ENCODE measurements at regions not wholly inside any gene's neighbourhood (a gene's known extent, or its start where the extent isn't known, plus 50 kb on each side); places are given as distances from the start of the nearest gene placed in this dataset.
"Not testable (repeated sequence)": the region's sequence is repeated elsewhere in the genome, so short reads cannot be mapped to it uniquely, and the experiment has no call there.

- Mint-ChIP-seq H3K9me3 (no peaks in the 10 kb centered on the region), H3K36me3 (ENCODE audit: insufficient read depth) (no peaks in the 10 kb centered on the region), H3K27me3 (peaks cover 42% of the 10 kb centered on the region), H3K4me1 (no peaks in the 10 kb centered on the region), H3K27ac (ENCODE audit: low read depth) (no peak overlapping the region), H3K4me3 (no peak overlapping the region)
- DNase-seq (ENCODE audit: low spot score in 2 of 2) (no peak), ATAC-seq (replicated peaks; ENCODE audit: extremely low read depth, poor library complexity, severe bottlenecking) (no peak)
These were observed 76.7 kb upstream of the CASZ1 start for GRCh38 chr1:10873189-10873588.

GRCh38 chr1:10874351-10874750 is 77.9 kb upstream of the CASZ1 start:
- Mint-ChIP-seq H3K9me3 (no peaks in the 10 kb centered on the region), H3K4me3 (no peak overlapping the region), H3K4me1 (no peaks in the 10 kb centered on the region), H3K27me3 (peaks cover 31% of the 10 kb centered on the region), H3K36me3 (ENCODE audit: insufficient read depth) (no peaks in the 10 kb centered on the region), H3K27ac (ENCODE audit: low read depth) (no peak overlapping the region)
- no peak for DNase-seq (ENCODE audit: low spot score in 2 of 2)
- no peak for ATAC-seq (replicated peaks; ENCODE audit: extremely low read depth, poor library complexity, severe bottlenecking)

GRCh38 chr1:10877894-10878293 is 81.4 kb upstream of the CASZ1 start:
- Mint-ChIP-seq H3K27me3 (peaks cover 46% of the 10 kb centered on the region), H3K4me1 (no peaks in the 10 kb centered on the region), H3K27ac (ENCODE audit: low read depth) (no peak overlapping the region), H3K36me3 (ENCODE audit: insufficient read depth) (no peaks in the 10 kb centered on the region), H3K9me3 (no peaks in the 10 kb centered on the region), H3K4me3 (no peak overlapping the region)
- ATAC-seq (replicated peaks; ENCODE audit: extremely low read depth, poor library complexity, severe bottlenecking) (no peak), DNase-seq (ENCODE audit: low spot score in 2 of 2) (no peak)

GRCh38 chr1:10878469-10878868 is 82.0 kb upstream of the CASZ1 start:
- Mint-ChIP-seq H3K27me3 (peaks cover 43% of the 10 kb centered on the region), H3K4me1 (no peaks in the 10 kb centered on the region), H3K9me3 (no peaks in the 10 kb centered on the region), H3K4me3 (no peak overlapping the region), H3K36me3 (ENCODE audit: insufficient read depth) (no peaks in the 10 kb centered on the region), H3K27ac (ENCODE audit: low read depth) (no peak overlapping the region)
- ATAC-seq (replicated peaks; ENCODE audit: extremely low read depth, poor library complexity, severe bottlenecking) = no peak
- no peak for DNase-seq (ENCODE audit: low spot score in 2 of 2)

- DNase-seq (ENCODE audit: low spot score in 2 of 2) (no peak), ATAC-seq (replicated peaks; ENCODE audit: extremely low read depth, poor library complexity, severe bottlenecking) (no peak)
- Mint-ChIP-seq H3K4me3 (no peak overlapping the region), H3K4me1 (no peaks in the 10 kb centered on the region), H3K27me3 (peaks cover 35% of the 10 kb centered on the region), H3K27ac (ENCODE audit: low read depth) (no peak overlapping the region), H3K9me3 (no peaks in the 10 kb centered on the region), H3K36me3 (ENCODE audit: insufficient read depth) (no peaks in the 10 kb centered on the region)
These were observed 83.6 kb upstream of the CASZ1 start for GRCh38 chr1:10880063-10880462.

- no peaks in the 10 kb centered on the region for H3K36me3 Mint-ChIP-seq (ENCODE audit: insufficient read depth)
- no peaks in the 10 kb centered on the region for H3K9me3 Mint-ChIP-seq
- H3K4me1 Mint-ChIP-seq = no peaks in the 10 kb centered on the region
- H3K27ac Mint-ChIP-seq (ENCODE audit: low read depth) = no peak overlapping the region
- DNase-seq (ENCODE audit: low spot score in 2 of 2) (no peak), ATAC-seq (replicated peaks; ENCODE audit: extremely low read depth, poor library complexity, severe bottlenecking) (no peak)
- H3K27me3 Mint-ChIP-seq = peaks cover 45% of the 10 kb centered on the region
- no peak overlapping the region for H3K4me3 Mint-ChIP-seq
These were observed 84.6 kb upstream of the CASZ1 start for GRCh38 chr1:10881046-10881445.

- no peaks in the 10 kb centered on the region for H3K4me1 Mint-ChIP-seq
- DNase-seq (ENCODE audit: low spot score in 2 of 2) (no peak), ATAC-seq (replicated peaks; ENCODE audit: extremely low read depth, poor library complexity, severe bottlenecking) (no peak)
- no peaks in the 10 kb centered on the region for H3K9me3 Mint-ChIP-seq
- no peaks in the 10 kb centered on the region for H3K36me3 Mint-ChIP-seq (ENCODE audit: insufficient read depth)
- H3K27ac Mint-ChIP-seq (ENCODE audit: low read depth) = no peak overlapping the region
- H3K4me3 Mint-ChIP-seq = no peak overlapping the region
- peaks cover 55% of the 10 kb centered on the region for H3K27me3 Mint-ChIP-seq
These were observed 85.6 kb upstream of the CASZ1 start for GRCh38 chr1:10882069-10882468.

- not testable (repeated sequence) for ATAC-seq (replicated peaks; ENCODE audit: extremely low read depth, poor library complexity, severe bottlenecking)
These were observed 90.6 kb upstream of the CASZ1 start for GRCh38 chr1:10887032-10887431.

GRCh38 chr1:10888291-10888690 is 91.8 kb upstream of the CASZ1 start:
- no peak for DNase-seq (ENCODE audit: low spot score in 2 of 2)
- Mint-ChIP-seq H3K4me3 (no peak overlapping the region), H3K27me3 (peaks cover 69% of the 10 kb centered on the region)

More at GRCh38 chr1:10887032-10887431, 90.6 kb upstream of the CASZ1 start:
- not testable (repeated sequence) for H3K36me3 Mint-ChIP-seq (ENCODE audit: insufficient read depth); H3K27ac Mint-ChIP-seq (ENCODE audit: low read depth); DNase-seq (ENCODE audit: low spot score in 2 of 2); H3K4me3 Mint-ChIP-seq; H3K9me3 Mint-ChIP-seq; H3K4me1 Mint-ChIP-seq
- peaks cover 70% of the 10 kb centered on the region for H3K27me3 Mint-ChIP-seq

GRCh38 chr1:10888791-10889649 is 92.6 kb upstream of the CASZ1 start:
- Mint-ChIP-seq H3K9me3 (no peaks in the 10 kb centered on the region), H3K36me3 (ENCODE audit: insufficient read depth) (no peaks in the 10 kb centered on the region), H3K4me3 (no peak overlapping the region), H3K27me3 (peaks cover 69% of the 10 kb centered on the region), H3K27ac (ENCODE audit: low read depth) (no peak overlapping the region), H3K4me1 (peaks cover 6% of the 10 kb centered on the region)
- ATAC-seq (replicated peaks; ENCODE audit: extremely low read depth, poor library complexity, severe bottlenecking) (no peak), DNase-seq (ENCODE audit: low spot score in 2 of 2) (no peak)

More at GRCh38 chr1:10888291-10888690, 91.8 kb upstream of the CASZ1 start:
- peaks cover 6% of the 10 kb centered on the region for H3K4me1 Mint-ChIP-seq
- H3K9me3 Mint-ChIP-seq = no peaks in the 10 kb centered on the region
- no peaks in the 10 kb centered on the region for H3K36me3 Mint-ChIP-seq (ENCODE audit: insufficient read depth)
- no peak for ATAC-seq (replicated peaks; ENCODE audit: extremely low read depth, poor library complexity, severe bottlenecking)
- no peak overlapping the region for H3K27ac Mint-ChIP-seq (ENCODE audit: low read depth)

- peaks cover 69% of the 10 kb centered on the region for H3K27me3 Mint-ChIP-seq
- H3K27ac Mint-ChIP-seq (ENCODE audit: low read depth) = no peak overlapping the region
- H3K36me3 Mint-ChIP-seq (ENCODE audit: insufficient read depth) = no peaks in the 10 kb centered on the region
- peaks cover 6% of the 10 kb centered on the region for H3K4me1 Mint-ChIP-seq
- DNase-seq (ENCODE audit: low spot score in 2 of 2) (no peak), ATAC-seq (replicated peaks; ENCODE audit: extremely low read depth, poor library complexity, severe bottlenecking) (no peak)
- no peak overlapping the region for H3K4me3 Mint-ChIP-seq
- H3K9me3 Mint-ChIP-seq = no peaks in the 10 kb centered on the region
These were observed 93.4 kb upstream of the CASZ1 start for GRCh38 chr1:10889650-10890353.

- DNase-seq (ENCODE audit: low spot score in 2 of 2) (no peak), ATAC-seq (replicated peaks; ENCODE audit: extremely low read depth, poor library complexity, severe bottlenecking) (no peak)
- H3K27me3 Mint-ChIP-seq = peaks cover 61% of the 10 kb centered on the region
- peaks cover 6% of the 10 kb centered on the region for H3K4me1 Mint-ChIP-seq
- H3K9me3 Mint-ChIP-seq = no peaks in the 10 kb centered on the region
- H3K36me3 Mint-ChIP-seq (ENCODE audit: insufficient read depth) = no peaks in the 10 kb centered on the region
- no peak overlapping the region for H3K4me3 Mint-ChIP-seq
- H3K27ac Mint-ChIP-seq (ENCODE audit: low read depth) = no peak overlapping the region
These were observed 94.1 kb upstream of the CASZ1 start for GRCh38 chr1:10890491-10891071.

GRCh38 chr1:10891091-10891490 is 94.6 kb upstream of the CASZ1 start:
- DNase-seq (ENCODE audit: low spot score in 2 of 2) (no peak), ATAC-seq (replicated peaks; ENCODE audit: extremely low read depth, poor library complexity, severe bottlenecking) (no peak)
- peaks cover 56% of the 10 kb centered on the region for H3K27me3 Mint-ChIP-seq
- H3K36me3 Mint-ChIP-seq (ENCODE audit: insufficient read depth) = no peaks in the 10 kb centered on the region
- H3K9me3 Mint-ChIP-seq = no peaks in the 10 kb centered on the region
- no peak overlapping the region for H3K27ac Mint-ChIP-seq (ENCODE audit: low read depth)
- peaks cover 6% of the 10 kb centered on the region for H3K4me1 Mint-ChIP-seq
- H3K4me3 Mint-ChIP-seq = no peak overlapping the region

Data from central memory CD8-positive, alpha-beta T cell (primary cell).